NCI-H2196 (cell line): ENCODE measurements at regions not wholly inside any gene's neighbourhood (a gene's known extent, or its start where the extent isn't known, plus 50 kb on each side); places are given as distances from the start of the nearest gene placed in this dataset.
"Not testable (repeated sequence)": the region's sequence is repeated elsewhere in the genome, so short reads cannot be mapped to it uniquely, and the experiment has no call there.

Experiments
- DNase-seq: peaks from one replicate; lab custom pipeline; 2025; ENCODE audit not compliant: unreplicated experiment; lab: John Stamatoyannopoulos, UW

GRCh38 chr17:71176928-71177443 is 943.8 kb upstream of the SOX9 start:
- DNase-seq: no peak

DNA sequence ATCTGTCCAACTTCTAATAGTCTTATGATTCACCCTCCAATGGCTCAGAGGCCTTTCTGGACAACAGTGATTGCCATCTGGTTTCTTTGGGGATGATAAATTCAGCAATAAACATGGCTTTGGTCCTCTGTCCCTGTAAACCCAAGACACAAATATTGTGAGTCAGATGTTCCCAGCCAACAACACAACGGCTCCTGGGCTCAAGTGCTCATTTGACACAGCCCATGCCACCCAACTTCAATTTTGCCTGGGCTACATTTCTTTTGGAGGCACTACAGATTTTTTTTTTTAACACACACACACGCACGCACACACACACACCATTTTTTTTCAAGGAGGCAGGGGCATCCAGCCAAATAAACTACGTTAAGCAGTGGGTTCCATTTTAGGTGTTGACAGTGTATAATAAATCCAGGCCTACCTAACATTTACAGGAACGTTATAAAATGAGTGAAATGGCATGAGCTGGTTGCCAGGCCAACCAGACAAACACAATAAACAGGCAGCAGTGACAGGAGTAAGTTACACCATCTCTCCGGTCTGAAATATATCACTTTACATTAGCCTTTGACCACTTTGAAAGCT is 939.9 kb upstream of the SOX9 start:
- DNase-seq: peak; percentile 84

- no peak for DNase-seq
Observed at GRCh38 chr17:71183066-71183660, 937.7 kb upstream of the SOX9 start.

GRCh38 chr17:71184716-71185115 is 936.1 kb upstream of the SOX9 start:
- DNase-seq: no peak

- DNase-seq: no peak
Observed at GRCh38 chr17:71187145-71187878, 933.5 kb upstream of the SOX9 start.

DNA sequence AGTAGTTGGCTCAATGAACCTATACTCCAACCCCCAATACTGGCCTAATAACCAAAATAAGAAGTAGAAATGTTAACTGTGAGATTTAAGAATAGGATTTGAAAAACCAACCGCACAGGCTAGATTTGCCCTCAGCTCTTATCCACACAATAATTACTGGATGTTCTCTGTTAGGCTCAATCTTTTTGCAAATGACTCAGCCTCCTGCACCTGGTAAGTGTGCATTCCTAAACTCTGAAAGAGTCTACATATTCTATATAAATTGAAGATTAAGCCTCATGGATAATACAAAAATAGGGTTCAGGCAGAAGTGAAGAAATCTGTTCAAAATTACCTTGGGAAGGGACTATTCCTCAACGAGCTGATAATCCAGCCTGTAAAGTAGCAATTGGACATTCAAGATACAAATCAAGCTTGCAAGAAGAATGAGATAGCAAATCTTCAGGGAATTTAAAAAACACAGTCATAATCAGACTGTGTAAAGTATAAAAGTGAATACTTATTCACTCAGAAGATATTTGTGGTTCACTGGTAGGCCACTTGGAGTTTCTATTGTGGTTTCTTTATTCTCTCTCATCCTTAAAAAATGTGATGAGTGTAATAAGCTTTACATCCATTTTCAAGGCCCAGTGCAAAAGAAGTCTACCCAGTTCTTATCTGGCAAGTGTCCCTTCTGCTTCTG is 931.9 kb upstream of the SOX9 start:
- no peak for DNase-seq

GRCh38 chr17:71189493-71189831 is 931.4 kb upstream of the SOX9 start:
- no peak for DNase-seq

GRCh38 chr17:71192039-71192555 is 928.7 kb upstream of the SOX9 start:
- peak; percentile 6 for DNase-seq

DNA sequence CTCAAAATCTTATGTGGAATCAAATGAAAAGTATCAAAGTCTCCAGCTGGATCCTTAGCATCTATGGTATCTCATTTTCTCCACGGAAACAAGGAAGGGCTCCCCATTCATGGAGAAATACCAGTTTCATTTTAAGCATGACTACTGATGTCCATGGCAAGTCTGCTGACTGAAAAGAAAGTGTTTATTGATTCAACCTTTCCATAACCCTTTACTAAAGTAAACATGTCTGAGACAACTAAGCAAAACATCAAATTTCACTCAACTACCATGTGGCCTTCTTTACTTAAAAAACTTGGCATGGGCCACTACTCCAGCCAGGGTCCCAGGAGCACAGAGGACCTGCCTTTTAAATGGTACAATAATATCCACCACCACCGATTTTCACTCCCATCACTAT is 928.0 kb upstream of the SOX9 start:
- no peak for DNase-seq

DNA sequence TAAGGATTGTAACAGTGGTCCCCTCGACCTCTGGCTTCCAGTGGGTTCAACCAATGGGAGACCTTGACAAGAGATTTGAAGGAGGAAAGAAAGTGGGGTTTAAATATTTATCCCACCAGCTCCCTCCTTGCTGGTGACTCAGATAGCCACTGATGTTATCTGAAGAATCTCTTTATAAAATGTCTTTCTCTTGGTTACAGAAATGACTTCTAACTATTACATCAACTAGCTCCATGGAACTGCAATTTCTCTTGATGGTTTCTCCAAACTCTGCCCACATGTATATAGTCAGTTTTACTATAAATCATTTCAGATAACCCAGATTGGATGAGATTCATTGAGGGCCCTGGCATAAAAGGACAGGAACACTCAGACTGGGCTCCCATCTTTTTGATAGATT is 920.2 kb upstream of the SOX9 start:
- no peak for DNase-seq

- DNase-seq: no peak
Observed at GRCh38 chr17:71201639-71202038, 919.2 kb upstream of the SOX9 start.

DNA sequence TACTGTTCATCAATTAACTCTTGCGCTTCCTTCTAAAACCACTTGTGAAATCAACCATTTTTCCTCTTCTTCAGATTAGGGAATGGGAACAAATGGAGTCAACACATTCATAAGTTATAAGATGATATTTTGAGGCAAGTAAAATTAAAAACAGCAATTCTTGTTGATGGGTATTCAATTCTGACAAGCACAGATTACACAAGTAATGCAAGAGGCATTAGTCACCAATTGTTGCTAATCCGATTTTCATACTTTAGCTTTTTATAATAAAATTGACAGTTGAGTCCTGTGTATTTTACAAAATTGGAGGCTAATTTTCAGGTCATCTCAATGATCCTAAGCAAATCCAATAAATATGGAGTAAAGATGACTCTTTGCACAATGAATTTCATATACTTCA is 918.4 kb upstream of the SOX9 start:
- DNase-seq: no peak

GRCh38 chr17:71203953-71204352 is 916.9 kb upstream of the SOX9 start:
- no peak for DNase-seq

GRCh38 chr17:71205951-71206350 is 914.9 kb upstream of the SOX9 start:
- not testable (repeated sequence) for DNase-seq

DNA sequence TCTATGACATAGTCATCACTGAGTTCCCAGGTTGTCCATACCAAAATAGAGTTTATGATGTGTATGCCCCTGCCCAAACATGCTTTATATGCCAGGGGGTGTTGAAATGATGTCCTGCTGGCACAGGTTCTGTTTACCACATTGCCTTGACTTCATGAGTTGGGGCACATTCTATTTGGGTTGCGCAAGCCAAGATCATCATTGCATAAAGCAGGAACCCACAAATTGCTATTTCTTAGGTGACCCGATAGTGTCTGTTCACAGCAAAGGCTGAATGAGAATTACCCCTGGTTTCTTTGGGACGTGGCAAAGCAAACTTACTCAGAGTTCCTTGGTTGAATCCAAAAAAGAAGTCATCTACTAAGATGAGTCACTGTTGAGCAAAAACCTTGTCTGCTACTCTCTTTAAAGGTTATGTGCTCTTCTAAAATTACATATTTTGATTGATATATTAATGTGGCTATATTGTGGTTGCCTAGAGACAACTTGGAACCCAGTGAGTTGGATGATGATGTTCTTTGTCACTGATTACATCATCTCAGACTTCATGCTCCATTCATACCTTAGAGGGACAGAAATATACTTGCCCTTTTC is 912.6 kb upstream of the SOX9 start:
- DNase-seq: no peak

DNA sequence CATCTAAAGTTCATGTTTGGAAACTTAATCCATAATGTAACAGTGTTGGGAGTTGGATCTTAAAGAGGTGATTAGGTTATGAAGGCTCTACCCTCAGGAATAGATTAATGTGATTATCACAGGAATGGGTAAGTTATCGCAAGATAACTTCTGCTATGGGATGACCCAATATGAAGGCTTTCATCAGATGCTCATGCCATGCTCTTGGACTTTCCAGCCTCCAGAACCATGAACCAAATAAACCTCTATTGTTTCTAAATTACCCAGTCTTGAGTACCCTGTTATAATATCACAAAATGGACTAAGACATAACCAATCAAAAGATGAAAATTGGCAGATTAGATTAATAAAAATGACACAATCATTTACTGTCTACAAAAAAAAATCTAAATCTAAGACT is 906.9 kb upstream of the SOX9 start:
- no peak for DNase-seq

DNA sequence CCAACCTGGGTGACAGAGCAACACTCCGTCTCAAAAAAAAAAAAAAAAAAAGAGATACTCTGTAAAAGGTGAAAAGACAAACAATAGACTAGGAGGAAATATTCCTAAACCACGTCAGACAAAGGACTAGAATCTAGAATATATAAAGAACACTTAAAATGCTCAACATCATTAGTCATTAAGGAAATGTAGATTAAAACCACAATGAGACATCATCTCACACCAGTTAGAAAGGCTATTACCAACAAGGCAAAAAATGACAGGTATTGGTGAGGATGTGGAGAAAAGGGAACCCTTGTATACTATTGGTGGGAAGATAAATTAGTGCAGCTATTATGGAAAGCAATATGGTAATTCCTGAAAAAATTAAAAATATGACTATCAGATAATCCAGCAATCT is 903.1 kb upstream of the SOX9 start:
- DNase-seq: no peak

GRCh38 chr17:71224824-71225575 is 895.8 kb upstream of the SOX9 start:
- peak; percentile 10 for DNase-seq

GRCh38 chr17:71227841-71228240 is 893.0 kb upstream of the SOX9 start:
- DNase-seq: no peak

- DNase-seq: no peak
Observed at GRCh38 chr17:71229070-71229469, 891.8 kb upstream of the SOX9 start.
